ENCODE measurements at regions not wholly inside any gene's neighbourhood (a gene's known extent, or its start where the extent isn't known, plus 50 kb on each side); places are given as distances from the start of the nearest gene placed in this dataset.
"Not testable (repeated sequence)": the region's sequence is repeated elsewhere in the genome, so short reads cannot be mapped to it uniquely, and the experiment has no call there.

GRCh38 chr6:22215474-22215873, 81.4 kb downstream of the PRL start:
- TF ChIP-seq, protein P1, sequence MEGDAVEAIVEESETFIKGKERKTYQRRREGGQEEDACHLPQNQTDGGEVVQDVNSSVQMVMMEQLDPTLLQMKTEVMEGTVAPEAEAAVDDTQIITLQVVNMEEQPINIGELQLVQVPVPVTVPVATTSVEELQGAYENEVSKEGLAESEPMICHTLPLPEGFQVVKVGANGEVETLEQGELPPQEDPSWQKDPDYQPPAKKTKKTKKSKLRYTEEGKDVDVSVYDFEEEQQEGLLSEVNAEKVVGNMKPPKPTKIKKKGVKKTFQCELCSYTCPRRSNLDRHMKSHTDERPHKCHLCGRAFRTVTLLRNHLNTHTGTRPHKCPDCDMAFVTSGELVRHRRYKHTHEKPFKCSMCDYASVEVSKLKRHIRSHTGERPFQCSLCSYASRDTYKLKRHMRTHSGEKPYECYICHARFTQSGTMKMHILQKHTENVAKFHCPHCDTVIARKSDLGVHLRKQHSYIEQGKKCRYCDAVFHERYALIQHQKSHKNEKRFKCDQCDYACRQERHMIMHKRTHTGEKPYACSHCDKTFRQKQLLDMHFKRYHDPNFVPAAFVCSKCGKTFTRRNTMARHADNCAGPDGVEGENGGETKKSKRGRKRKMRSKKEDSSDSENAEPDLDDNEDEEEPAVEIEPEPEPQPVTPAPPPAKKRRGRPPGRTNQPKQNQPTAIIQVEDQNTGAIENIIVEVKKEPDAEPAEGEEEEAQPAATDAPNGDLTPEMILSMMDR (IDR thresholded peaks at IDR 0.05) = not testable (repeated sequence)
- not testable (repeated sequence) for TF ChIP-seq POLR2A (IDR thresholded peaks at IDR 0.05); POLR2AphosphoS5 (IDR thresholded peaks at IDR 0.05; ENCODE audit: insufficient read depth in 1 of 2, low read depth in 1 of 2)
